Calu3 (cell line): ENCODE measurements at regions not wholly inside any gene's neighbourhood (a gene's known extent, or its start where the extent isn't known, plus 50 kb on each side); places are given as distances from the start of the nearest gene placed in this dataset.

Experiments used
- BruUV-seq: library from RNA; stranded (reverse); fragments of 400-500 nt; replicated peaks from 2 replicates; lab custom pipeline; 2021; lab: Mats Ljungman, UMichigan
- CTCF ChIA-PET: fragments of 300-600 bp; sonication (Branson Sonifier 250); formaldehyde crosslinking; loops from one replicate; lab custom pipeline; 2022; ENCODE audit warnings: antibody characterized with exemption; lab: Charles Lee
- DNase-seq: peaks from one replicate; pipeline ENCODE4 v3.0.0; 2022
- H3K27ac Mint-ChIP-seq: one replicate; pipeline ENCODE4 v1.8.0; 2022; ENCODE audit warnings: mixed read lengths; ENCODE audit not compliant: unreplicated experiment
- H3K27me3 Mint-ChIP-seq: one replicate; pipeline ENCODE4 v1.8.0; 2022; ENCODE audit warnings: mixed read lengths; ENCODE audit not compliant: unreplicated experiment
- H3K36me3 Mint-ChIP-seq: one replicate; pipeline ENCODE4 v1.8.0; 2022; ENCODE audit warnings: mild to moderate bottlenecking, moderate library complexity, mixed read lengths; ENCODE audit not compliant: insufficient read depth, unreplicated experiment
- H3K4me1 Mint-ChIP-seq: one replicate; pipeline ENCODE4 v1.8.0; 2022; ENCODE audit warnings: mild to moderate bottlenecking, low read depth, mixed read lengths; ENCODE audit not compliant: unreplicated experiment
- H3K4me3 Mint-ChIP-seq: one replicate; pipeline ENCODE4 v1.8.0; 2022; ENCODE audit warnings: mild to moderate bottlenecking, low read depth, moderate library complexity, mixed read lengths; ENCODE audit not compliant: unreplicated experiment
- H3K9me3 Mint-ChIP-seq: one replicate; pipeline ENCODE4 v1.8.0; 2022; ENCODE audit warnings: low read depth, mixed read lengths; ENCODE audit not compliant: unreplicated experiment
- intact Hi-C: fragments of 100-400 bp; cut with micrococcal nuclease; formaldehyde crosslinking; loops from one replicate; pipeline ENCODE4 v1.10.0; 2022; ENCODE audit not compliant: unreplicated experiment
- TF ChIP-seq, protein P1 (sequence below): fragments of 200-600 bp; IDR thresholded peaks from one replicate; pipeline ENCODE4 v1.8.0; 2022; ENCODE audit warnings: antibody characterized with exemption; ENCODE audit not compliant: unreplicated experiment

DNA sequence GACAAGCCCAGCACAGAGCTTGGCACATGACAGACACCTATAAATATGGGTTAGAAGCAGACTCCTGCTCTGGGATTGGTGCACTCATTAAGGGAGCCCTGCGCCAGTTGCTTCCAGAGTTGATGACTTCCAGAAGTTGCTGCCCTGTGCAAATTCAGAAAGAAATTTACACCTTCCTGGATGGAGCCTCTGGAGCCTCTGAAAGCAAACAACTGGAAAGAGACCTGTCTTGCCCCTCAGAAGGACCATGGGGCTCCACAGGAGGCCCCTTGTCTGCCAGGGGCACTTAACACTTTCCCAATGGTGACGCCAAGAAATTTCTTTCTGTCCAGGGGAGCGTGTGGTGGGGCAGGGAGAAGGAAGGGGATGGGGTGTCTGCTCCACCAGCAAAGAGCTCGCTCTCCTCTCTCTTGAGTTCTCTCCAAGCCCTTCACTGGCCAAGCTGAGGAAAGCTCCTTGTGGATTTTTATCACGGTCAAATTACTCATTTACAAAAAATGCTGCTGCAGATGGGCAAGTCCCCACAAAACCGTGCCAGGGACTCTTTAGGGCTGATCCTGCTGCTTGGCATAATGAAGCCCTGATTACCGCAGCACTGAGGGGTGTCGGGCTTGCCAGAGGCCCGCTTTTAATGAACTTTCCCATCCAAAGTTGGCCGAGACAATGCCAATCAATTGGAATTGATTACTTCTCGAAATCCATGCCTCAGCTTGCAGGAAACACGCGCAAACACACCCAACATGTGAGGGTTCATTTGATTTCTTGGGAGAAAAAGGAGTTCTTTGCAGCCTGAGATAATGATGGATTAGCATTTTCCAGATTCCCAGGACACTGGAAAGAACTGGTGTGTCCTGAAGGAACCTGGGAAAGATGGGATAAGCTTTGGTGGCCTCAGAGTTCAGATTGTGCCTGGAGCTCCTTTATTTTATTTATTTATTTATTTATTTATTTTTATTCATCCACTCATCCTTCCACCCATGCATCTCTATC is 583.6 kb upstream of the CDH5 start:
- Mint-ChIP-seq H3K9me3 (peaks cover 5% of the 10 kb centered on the region), H3K4me3 (no peak overlapping the region), H3K27ac (no peak overlapping the region), H3K4me1 (no peaks in the 10 kb centered on the region), H3K36me3 (no peaks in the 10 kb centered on the region), H3K27me3 (peaks cover 46% of the 10 kb centered on the region)
- TF ChIP-seq, protein P1, sequence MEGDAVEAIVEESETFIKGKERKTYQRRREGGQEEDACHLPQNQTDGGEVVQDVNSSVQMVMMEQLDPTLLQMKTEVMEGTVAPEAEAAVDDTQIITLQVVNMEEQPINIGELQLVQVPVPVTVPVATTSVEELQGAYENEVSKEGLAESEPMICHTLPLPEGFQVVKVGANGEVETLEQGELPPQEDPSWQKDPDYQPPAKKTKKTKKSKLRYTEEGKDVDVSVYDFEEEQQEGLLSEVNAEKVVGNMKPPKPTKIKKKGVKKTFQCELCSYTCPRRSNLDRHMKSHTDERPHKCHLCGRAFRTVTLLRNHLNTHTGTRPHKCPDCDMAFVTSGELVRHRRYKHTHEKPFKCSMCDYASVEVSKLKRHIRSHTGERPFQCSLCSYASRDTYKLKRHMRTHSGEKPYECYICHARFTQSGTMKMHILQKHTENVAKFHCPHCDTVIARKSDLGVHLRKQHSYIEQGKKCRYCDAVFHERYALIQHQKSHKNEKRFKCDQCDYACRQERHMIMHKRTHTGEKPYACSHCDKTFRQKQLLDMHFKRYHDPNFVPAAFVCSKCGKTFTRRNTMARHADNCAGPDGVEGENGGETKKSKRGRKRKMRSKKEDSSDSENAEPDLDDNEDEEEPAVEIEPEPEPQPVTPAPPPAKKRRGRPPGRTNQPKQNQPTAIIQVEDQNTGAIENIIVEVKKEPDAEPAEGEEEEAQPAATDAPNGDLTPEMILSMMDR: no peak
- DNase-seq: no peak
- BruUV-seq: no TSS peak
- CTCF ChIA-PET: no interaction called here
- intact Hi-C loops: no loop called here

DNA sequence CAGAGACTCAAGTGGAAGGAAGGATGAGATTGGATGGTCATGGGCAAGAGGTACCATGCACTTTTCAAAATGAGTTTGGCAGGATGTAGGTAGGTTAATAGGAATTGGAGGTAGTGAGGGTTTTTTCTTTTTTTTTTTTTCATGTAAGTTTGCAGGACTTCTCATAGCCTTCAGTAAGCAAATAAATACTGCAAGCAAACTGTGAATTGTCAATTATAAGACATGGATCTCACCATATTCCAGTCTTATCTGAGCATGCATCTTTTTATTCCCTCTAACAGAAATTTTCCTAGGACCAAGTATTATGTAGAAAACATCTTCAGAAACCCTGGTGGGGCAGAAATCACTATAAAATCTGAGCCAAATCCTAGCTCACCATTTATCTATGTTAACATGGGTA is 584.6 kb upstream of the CDH5 start:
- Mint-ChIP-seq H3K9me3 (peaks cover 9% of the 10 kb centered on the region), H3K36me3 (no peaks in the 10 kb centered on the region), H3K27me3 (peaks cover 46% of the 10 kb centered on the region), H3K4me1 (no peaks in the 10 kb centered on the region), H3K27ac (no peak overlapping the region), H3K4me3 (no peak overlapping the region)
- CTCF ChIA-PET: no interaction called here
- intact Hi-C loops: no loop called here
- no peak for DNase-seq
- TF ChIP-seq, protein P1: no peak
- BruUV-seq: no TSS peak

DNA sequence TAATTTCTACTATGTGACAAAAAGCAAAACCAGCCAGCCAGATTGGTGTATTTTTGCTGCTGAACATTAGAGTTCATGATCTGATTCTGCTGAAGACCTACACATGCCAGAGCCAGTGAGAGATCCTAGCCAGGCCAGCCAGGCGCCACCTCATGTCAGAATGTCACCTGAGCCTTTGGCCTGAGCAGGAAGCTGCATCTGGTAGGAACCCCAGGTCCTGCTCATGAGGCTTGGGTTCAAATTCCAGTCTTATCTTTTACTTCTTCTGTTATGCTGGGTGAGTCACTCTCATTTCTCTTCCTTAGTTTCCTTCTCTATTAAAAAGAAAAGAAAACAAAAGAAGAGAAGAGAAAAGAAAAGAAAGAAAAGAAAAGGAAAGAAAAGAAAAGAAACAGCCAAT is 585.1 kb upstream of the CDH5 start:
- no peak for DNase-seq
- no peaks in the 10 kb centered on the region for H3K4me1 Mint-ChIP-seq
- CTCF ChIA-PET: no interaction called here
- TF ChIP-seq, protein P1: no peak
- H3K27ac Mint-ChIP-seq: no peak overlapping the region
- no TSS peak for BruUV-seq
- peaks cover 46% of the 10 kb centered on the region for H3K27me3 Mint-ChIP-seq
- H3K9me3 Mint-ChIP-seq: peaks cover 9% of the 10 kb centered on the region
- intact Hi-C loops: no loop called here
- no peak overlapping the region for H3K4me3 Mint-ChIP-seq
- H3K36me3 Mint-ChIP-seq: no peaks in the 10 kb centered on the region

DNA sequence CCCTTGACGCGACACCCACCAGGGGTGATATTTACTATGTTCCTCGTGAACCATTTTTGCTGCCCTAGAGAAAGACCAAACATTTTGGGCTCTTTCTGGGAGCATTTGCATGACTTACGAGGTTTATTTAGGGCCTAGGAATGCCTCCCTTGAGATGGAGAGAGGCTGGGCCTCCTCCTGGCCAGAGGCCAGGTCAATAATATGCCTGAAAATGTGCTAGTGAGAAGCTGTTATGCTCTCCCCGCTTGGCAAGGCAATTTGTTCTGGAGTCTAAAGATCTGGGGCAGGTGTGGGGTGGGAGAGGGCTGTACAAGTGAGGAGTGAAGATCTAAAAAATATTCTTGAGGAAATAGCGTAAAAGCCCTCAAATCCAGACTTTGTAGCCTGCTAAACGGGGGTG is 587.3 kb upstream of the CDH5 start:
- no TSS peak for BruUV-seq
- Mint-ChIP-seq H3K36me3 (no peaks in the 10 kb centered on the region), H3K27me3 (peaks cover 26% of the 10 kb centered on the region), H3K9me3 (peaks cover 6% of the 10 kb centered on the region), H3K4me3 (no peak overlapping the region), H3K4me1 (no peaks in the 10 kb centered on the region), H3K27ac (no peak overlapping the region)
- intact Hi-C loops: no loop called here
- CTCF ChIA-PET: no interaction called here
- TF ChIP-seq, protein P1: no peak
- DNase-seq: no peak
